T-cell (primary cell): ENCODE measurements at regions not wholly inside any gene's neighbourhood (a gene's known extent, or its start where the extent isn't known, plus 50 kb on each side); places are given as distances from the start of the nearest gene placed in this dataset.

Experiments
- ATAC-seq, 4 experiments: fragments of 200-7000 bp in 3 of 4; fragments of 150-1000 bp in 1 of 4; cut with Tn5 transposase; replicated peaks in 1 of 4; 1 replicate in 3 of 4; 2 replicates in 1 of 4; pipeline ENCODE4 v1.10.0; 2021; ENCODE audit warnings: moderate library complexity in 3 of 4, mild to moderate bottlenecking in 2 of 4, moderate number of reproducible peaks in 1 of 4
- CTCF ChIA-PET, 2 donors: fragments of 300-600 bp; sonication (Branson Sonifier 250); formaldehyde crosslinking; loops; one replicate each; lab custom pipeline; 2022; ENCODE audit warnings: antibody characterized with exemption in 2 of 2; lab: Charles Lee
- POLR2A ChIA-PET, 2 donors: fragments of 300-600 bp; sonication (Branson Sonifier 250); formaldehyde crosslinking; loops; one replicate each; lab custom pipeline; 2022; ENCODE audit warnings: antibody characterized with exemption in 2 of 2; lab: Charles Lee
- DNase-seq, 35 experiments: peaks; one replicate each; pipeline versions ENCODE4 v3.0.0 to v3.0.0-alpha.2; 2013 to 2023
- H3K27ac ChIP-seq: one replicate; pipeline ENCODE4 v1.5.1; 2013; ENCODE audit warnings: low read length
- H3K27me3 ChIP-seq, 2 experiments: replicated peaks in 1 of 2; 1 replicate in 1 of 2; 2 replicates in 1 of 2; pipeline versions ENCODE4 v1.6.1 to v1.7.0; 2013; ENCODE audit warnings: low read length in 1 of 2, mixed read lengths in 1 of 2; ENCODE audit not compliant: control insufficient read depth in 2 of 2, insufficient read depth in 2 of 2; ENCODE audit errors: extremely low read depth in 1 of 2
- H3K36me3 ChIP-seq, 2 donors: 1 replicate in 1 of 2; 2 replicates in 1 of 2; pipeline versions ENCODE4 v1.6.1 to v1.7.0; 2013; ENCODE audit warnings: low read length in 1 of 2; ENCODE audit not compliant: control insufficient read depth in 2 of 2, insufficient read depth in 1 of 2; ENCODE audit errors: extremely low read depth in 1 of 2
- H3K4me1 ChIP-seq, 2 experiments: 1 replicate in 1 of 2; 2 replicates in 1 of 2; pipeline versions ENCODE4 v1.6.1 to v1.7.0; 2013; ENCODE audit warnings: low read length in 2 of 2, mixed read lengths in 1 of 2; ENCODE audit not compliant: insufficient read depth in 2 of 2, control insufficient read depth in 1 of 2; ENCODE audit errors: extremely low read depth in 1 of 2
- H3K4me3 ChIP-seq, 2 donors: 1 replicate in 1 of 2; 2 replicates in 1 of 2; pipeline versions ENCODE4 v1.5.1 to v1.7.0; 2013; ENCODE audit warnings: mild to moderate bottlenecking in 2 of 2, low read length in 1 of 2, moderate library complexity in 1 of 2; ENCODE audit not compliant: control insufficient read depth in 1 of 2; ENCODE audit errors: extremely low read depth in 1 of 2
- H3K9me3 ChIP-seq: 2 replicates; pipeline ENCODE4 v1.7.0; 2013
- H3K27ac Mint-ChIP-seq, 2 donors: one replicate each; pipeline ENCODE4 v1.8.0; 2020 to 2021; ENCODE audit warnings: mild to moderate bottlenecking in 2 of 2, mixed read lengths in 2 of 2
- H3K27me3 Mint-ChIP-seq, 2 donors: one replicate each; pipeline ENCODE4 v1.8.0; 2021 to 2022; ENCODE audit warnings: mixed read lengths in 2 of 2
- H3K36me3 Mint-ChIP-seq: one replicate; pipeline ENCODE4 v1.8.0; 2021; ENCODE audit warnings: mixed read lengths
- H3K4me1 Mint-ChIP-seq, 3 donors: one replicate each; pipeline ENCODE4 v1.8.0; 2020 to 2022; ENCODE audit warnings: mixed read lengths in 3 of 3, mild to moderate bottlenecking in 1 of 3
- H3K4me3 Mint-ChIP-seq, 3 donors: one replicate each; pipeline ENCODE4 v1.8.0; 2020 to 2022; ENCODE audit warnings: mild to moderate bottlenecking in 3 of 3, mixed read lengths in 3 of 3, moderate library complexity in 3 of 3
- H3K9me3 Mint-ChIP-seq, 3 donors: one replicate each; pipeline ENCODE4 v1.8.0; 2020 to 2022; ENCODE audit warnings: mixed read lengths in 3 of 3
- WGBS: methylation state at CpG from one replicate; pipeline ENCODE4 v1.1.5; 2013; ENCODE audit warnings: missing lambda C conversion rate; ENCODE audit not compliant: insufficient coverage; 5-methylcytosine and 5-hydroxymethylcytosine counted together

GRCh38 chr14:30375296-30375892 is 183.6 kb upstream of the G2E3 start:
- no peaks in the 10 kb centered on the region for H3K4me1 Mint-ChIP-seq
- DNase-seq (peak; percentile 6 to 64 (median 42)), ATAC-seq (peak; percentile 59 to 73 (median 62))
- no peak overlapping the region for H3K27ac Mint-ChIP-seq
- Histone ChIP-seq H3K4me3 (no peak overlapping the region), H3K36me3 (no peaks in the 10 kb centered on the region), H3K9me3 (no peaks in the 10 kb centered on the region), H3K27me3 (peaks cover 0 to 4% of the 10 kb centered on the region in 2 experiments), H3K27ac (no peak overlapping the region), H3K4me1 (no peaks in the 10 kb centered on the region)
- peaks cover 11 to 15% of the 10 kb centered on the region in 2 donors for H3K27me3 Mint-ChIP-seq
- POLR2A ChIA-PET, result no interaction called here
- CTCF ChIA-PET, result interaction anchor here (0.7 to 2.5 kb wide), 7 partner anchors 9 to 712 kb away, joined by 3 to 10 read pairs (median 4); no protein-coding TSS in a partner anchor
- WGBS, result 100% methylated on average over 1 of the region's 5 CpGs
- no peaks in the 10 kb centered on the region for H3K9me3 Mint-ChIP-seq
- H3K4me3 Mint-ChIP-seq, result no peak overlapping the region
- no peaks in the 10 kb centered on the region for H3K36me3 Mint-ChIP-seq

- no peaks in the 10 kb centered on the region for H3K9me3 ChIP-seq
- no peaks in the 10 kb centered on the region for H3K36me3 ChIP-seq
- Mint-ChIP-seq H3K27me3 (peaks cover 20 to 24% of the 10 kb centered on the region in 2 donors), H3K9me3 (no peaks in the 10 kb centered on the region), H3K4me1 (no peaks in the 10 kb centered on the region), H3K36me3 (no peaks in the 10 kb centered on the region), H3K27ac (no peak overlapping the region), H3K4me3 (no peak overlapping the region)
- ChIA-PET POLR2A (no interaction called here), CTCF (interaction anchor here in 1 of 2 donors (0.7 kb wide), 1 partner anchor 8 kb away, joined by 3 read pairs; no protein-coding TSS in a partner anchor)
- DNase-seq (no peak), ATAC-seq (no peak)
- no CpG with 5 or more reads among the region's 2 CpGs for WGBS
- H3K4me1 ChIP-seq, result no peaks in the 10 kb centered on the region
- no peaks in the 10 kb centered on the region for H3K27me3 ChIP-seq
- no peak overlapping the region for H3K27ac ChIP-seq
- no peak overlapping the region for H3K4me3 ChIP-seq
Observed at GRCh38 chr14:30381861-30382480, 177.0 kb upstream of the G2E3 start.

- Mint-ChIP-seq H3K36me3 (no peaks in the 10 kb centered on the region), H3K4me1 (no peaks in the 10 kb centered on the region), H3K4me3 (no peak overlapping the region), H3K27me3 (peaks cover 10 to 19% of the 10 kb centered on the region in 2 donors), H3K27ac (no peak overlapping the region), H3K9me3 (no peaks in the 10 kb centered on the region)
- no peak overlapping the region for H3K4me3 ChIP-seq
- ATAC-seq (no peak), DNase-seq (no peak)
- POLR2A ChIA-PET, result no interaction called here
- H3K9me3 ChIP-seq, result no peaks in the 10 kb centered on the region
- no peaks in the 10 kb centered on the region for H3K4me1 ChIP-seq
- no peak overlapping the region for H3K27ac ChIP-seq
- H3K27me3 ChIP-seq, result no peaks in the 10 kb centered on the region
- H3K36me3 ChIP-seq, result no peaks in the 10 kb centered on the region
- CTCF ChIA-PET, result no interaction called here
- WGBS, result no CpG with 5 or more reads among the region's 1 CpG
Observed at GRCh38 chr14:30385925-30386324, 173.0 kb upstream of the G2E3 start.

- Mint-ChIP-seq H3K27me3 (peaks cover 10 to 19% of the 10 kb centered on the region in 2 donors), H3K27ac (no peak overlapping the region), H3K9me3 (no peaks in the 10 kb centered on the region), H3K36me3 (no peaks in the 10 kb centered on the region), H3K4me1 (no peaks in the 10 kb centered on the region), H3K4me3 (no peak overlapping the region)
- Histone ChIP-seq H3K27ac (no peak overlapping the region), H3K4me1 (no peaks in the 10 kb centered on the region), H3K36me3 (no peaks in the 10 kb centered on the region), H3K4me3 (no peak overlapping the region), H3K27me3 (no peaks in the 10 kb centered on the region), H3K9me3 (no peaks in the 10 kb centered on the region)
- ChIA-PET POLR2A (no interaction called here), CTCF (no interaction called here)
- ATAC-seq (no peak), DNase-seq (no peak)
- WGBS, result 100% methylated on average over 2 of the region's 3 CpGs
Observed at GRCh38 chr14:30387871-30388270, 171.1 kb upstream of the G2E3 start.

- no peaks in the 10 kb centered on the region for H3K4me1 Mint-ChIP-seq
- Histone ChIP-seq H3K36me3 (no peaks in the 10 kb centered on the region), H3K27me3 (no peaks in the 10 kb centered on the region), H3K4me3 (no peak overlapping the region), H3K27ac (no peak overlapping the region), H3K9me3 (no peaks in the 10 kb centered on the region), H3K4me1 (no peaks in the 10 kb centered on the region)
- ChIA-PET POLR2A (no interaction called here), CTCF (no interaction called here)
- ATAC-seq (no peak), DNase-seq (no peak)
- no peak overlapping the region for H3K27ac Mint-ChIP-seq
- H3K27me3 Mint-ChIP-seq, result peaks cover 2 to 7% of the 10 kb centered on the region in 2 donors
- no peak overlapping the region for H3K4me3 Mint-ChIP-seq
- no peaks in the 10 kb centered on the region for H3K36me3 Mint-ChIP-seq
- H3K9me3 Mint-ChIP-seq, result no peaks in the 10 kb centered on the region
- 94% methylated on average over 3 of the region's 6 CpGs for whole genome bisulfite sequencing
Observed at GRCh38 chr14:30389134-30389876, 169.7 kb upstream of the G2E3 start.

- peaks cover under 1 to 3% of the 10 kb centered on the region in 2 donors for H3K27me3 Mint-ChIP-seq
- no peaks in the 10 kb centered on the region for H3K36me3 Mint-ChIP-seq
- 73% methylated on average over 1 of the region's 4 CpGs for WGBS
- Histone ChIP-seq H3K4me1 (no peaks in the 10 kb centered on the region), H3K4me3 (no peak overlapping the region), H3K36me3 (no peaks in the 10 kb centered on the region), H3K27ac (no peak overlapping the region), H3K9me3 (no peaks in the 10 kb centered on the region), H3K27me3 (no peaks in the 10 kb centered on the region)
- no peak for ATAC-seq
- POLR2A ChIA-PET, result no interaction called here
- H3K4me1 Mint-ChIP-seq, result no peaks in the 10 kb centered on the region
- H3K27ac Mint-ChIP-seq, result no peak overlapping the region
- H3K4me3 Mint-ChIP-seq, result no peak overlapping the region
- H3K9me3 Mint-ChIP-seq, result no peaks in the 10 kb centered on the region
- CTCF ChIA-PET, result interaction anchor here (0.7 to 0.8 kb wide), 2 partner anchors 8 to 124 kb away, joined by 3 read pairs; no protein-coding TSS in a partner anchor
- no peak for DNase-seq
Observed at GRCh38 chr14:30389877-30390385, 169.0 kb upstream of the G2E3 start.
